ENCODE measurements at regions not wholly inside any gene's neighbourhood (a gene's known extent, or its start where the extent isn't known, plus 50 kb on each side); places are given as distances from the start of the nearest gene placed in this dataset.

DNA sequence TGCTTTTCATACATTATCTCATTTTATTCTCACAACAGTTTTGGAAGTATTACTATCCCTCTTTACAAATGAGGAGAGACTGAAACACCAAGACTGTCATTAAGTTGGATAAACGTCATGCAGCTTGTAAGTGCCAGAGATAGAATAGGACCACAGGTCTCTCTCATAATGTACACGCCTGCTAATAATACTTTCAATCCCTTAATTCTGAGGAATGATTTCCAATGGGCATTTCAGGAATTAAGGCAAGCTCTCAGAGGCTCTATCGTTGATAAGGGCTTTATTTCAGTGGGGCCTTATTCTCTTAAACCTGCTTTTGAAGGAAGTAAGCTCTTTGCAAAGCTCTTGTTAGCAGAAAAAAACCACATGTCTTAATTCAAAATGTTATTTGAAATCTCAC, 229.1 kb downstream of the NFKBIZ start:
- no peak overlapping the region for H3K4ac ChIP-seq (ENCODE audit: low read depth, low read length)
- no peak for DNase-seq
- no peak overlapping the region for H3K4me3 ChIP-seq (ENCODE audit: low read length)
- H2AK5ac ChIP-seq (ENCODE audit: low read length): no peak overlapping the region
- H2BK120ac ChIP-seq (ENCODE audit: low read depth, low read length): no peak overlapping the region
- H3K18ac ChIP-seq (ENCODE audit: low read length): no peak overlapping the region
- peaks cover 3% of the 10 kb centered on the region for H3K4me1 ChIP-seq (ENCODE audit: control insufficient read depth, low read depth, low read length)
- no peak overlapping the region for H3K23ac ChIP-seq (ENCODE audit: low read length)
- no CpG with 5 or more reads among the region's 3 CpGs for WGBS (ENCODE audit: extremely low coverage, insufficient coverage, low lambda C conversion rate)
- no peaks in the 10 kb centered on the region for H3K36me3 ChIP-seq (ENCODE audit: control insufficient read depth, insufficient read depth, low read length)
- H3K56ac ChIP-seq (ENCODE audit: low read length): no peak overlapping the region
- H3K9ac ChIP-seq (ENCODE audit: low read length): no peak overlapping the region
- no peak overlapping the region for H2BK15ac ChIP-seq (replicated peaks; ENCODE audit: low read depth)
- H4K8ac ChIP-seq (ENCODE audit: low read depth, low read length): no peak overlapping the region
- no peak overlapping the region for H2BK5ac ChIP-seq (ENCODE audit: low read length)
- no peaks in the 10 kb centered on the region for H3K27me3 ChIP-seq (ENCODE audit: insufficient read depth, low read length, poor library complexity)
- no peaks in the 10 kb centered on the region for H3K79me2 ChIP-seq (ENCODE audit: control insufficient read depth, insufficient read depth, low read length)
- H4K5ac ChIP-seq (ENCODE audit: low read length): no peak overlapping the region
- H3K79me1 ChIP-seq (ENCODE audit: low read length): no peaks in the 10 kb centered on the region
- no peak overlapping the region for H3K27ac ChIP-seq (ENCODE audit: low read depth, low read length)
- no peak overlapping the region for H3K4me2 ChIP-seq (ENCODE audit: low read length)

DNA sequence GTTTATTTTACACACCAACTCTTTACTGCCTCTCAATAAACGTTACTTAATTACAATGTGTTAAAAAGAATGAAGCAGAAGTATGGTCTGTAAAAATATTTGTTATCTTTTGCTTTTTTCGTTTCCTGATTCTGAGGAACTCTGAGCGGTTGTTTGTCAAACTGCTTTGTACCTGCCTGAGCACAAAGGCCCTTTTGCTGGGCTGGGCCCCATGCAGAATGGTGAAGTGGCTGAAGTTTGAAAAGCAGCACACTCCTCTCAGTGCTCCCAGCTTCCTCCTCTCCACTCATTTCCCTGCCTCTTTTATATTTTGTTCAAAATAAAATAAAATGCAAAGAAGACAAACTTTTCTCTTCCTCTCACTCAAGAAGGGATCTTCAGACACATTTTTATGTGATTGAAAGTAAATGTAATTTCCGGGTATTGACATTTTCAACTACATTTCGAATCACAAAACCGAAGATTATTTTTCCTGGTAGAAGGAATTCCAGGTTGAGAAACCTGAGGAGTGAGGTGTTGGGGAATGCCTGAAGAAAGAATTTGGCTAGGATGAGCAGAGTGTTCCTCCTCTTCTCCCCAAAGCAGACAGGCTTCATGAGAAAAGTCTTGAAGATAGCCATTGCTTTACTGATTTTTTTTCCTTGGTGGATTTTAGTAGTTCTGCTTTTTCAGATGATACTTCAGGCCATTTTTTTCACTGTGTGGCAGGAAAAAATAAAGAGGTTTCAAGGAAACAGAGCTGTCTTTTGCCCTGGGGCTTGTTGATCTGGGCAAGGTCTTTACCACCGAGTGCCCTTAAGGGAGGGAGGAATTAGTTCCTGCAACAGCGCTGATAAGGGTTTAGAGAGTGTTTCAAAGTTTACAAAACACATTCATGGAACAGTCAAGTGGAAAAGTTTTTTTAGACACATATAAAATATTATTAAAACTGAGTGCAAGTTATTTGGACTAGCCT, 229.8 kb downstream of the NFKBIZ start:
- Histone ChIP-seq H3K23ac (ENCODE audit: low read length) (no peak overlapping the region), H3K27me3 (ENCODE audit: insufficient read depth, low read length, poor library complexity) (no peaks in the 10 kb centered on the region), H2BK120ac (ENCODE audit: low read depth, low read length) (no peak overlapping the region), H3K18ac (ENCODE audit: low read length) (no peak overlapping the region), H3K79me2 (ENCODE audit: control insufficient read depth, insufficient read depth, low read length) (no peaks in the 10 kb centered on the region), H3K4me1 (ENCODE audit: control insufficient read depth, low read depth, low read length) (peaks cover 3% of the 10 kb centered on the region), H3K56ac (ENCODE audit: low read length) (no peak overlapping the region), H3K4me3 (ENCODE audit: low read length) (no peak overlapping the region), H3K4me2 (ENCODE audit: low read length) (no peak overlapping the region), H4K8ac (ENCODE audit: low read depth, low read length) (no peak overlapping the region), H3K36me3 (ENCODE audit: control insufficient read depth, insufficient read depth, low read length) (no peaks in the 10 kb centered on the region), H3K4ac (ENCODE audit: low read depth, low read length) (no peak overlapping the region), H3K79me1 (ENCODE audit: low read length) (no peaks in the 10 kb centered on the region), H3K27ac (ENCODE audit: low read depth, low read length) (no peak overlapping the region), H2AK5ac (ENCODE audit: low read length) (no peak overlapping the region), H2BK15ac (replicated peaks; ENCODE audit: low read depth) (no peak overlapping the region), H2BK5ac (ENCODE audit: low read length) (no peak overlapping the region), H4K5ac (ENCODE audit: low read length) (no peak overlapping the region), H3K9ac (ENCODE audit: low read length) (no peak overlapping the region)
- no CpG with 5 or more reads among the region's 8 CpGs for WGBS (ENCODE audit: extremely low coverage, insufficient coverage, low lambda C conversion rate)
- peak; percentile 40 for DNase-seq

DNA sequence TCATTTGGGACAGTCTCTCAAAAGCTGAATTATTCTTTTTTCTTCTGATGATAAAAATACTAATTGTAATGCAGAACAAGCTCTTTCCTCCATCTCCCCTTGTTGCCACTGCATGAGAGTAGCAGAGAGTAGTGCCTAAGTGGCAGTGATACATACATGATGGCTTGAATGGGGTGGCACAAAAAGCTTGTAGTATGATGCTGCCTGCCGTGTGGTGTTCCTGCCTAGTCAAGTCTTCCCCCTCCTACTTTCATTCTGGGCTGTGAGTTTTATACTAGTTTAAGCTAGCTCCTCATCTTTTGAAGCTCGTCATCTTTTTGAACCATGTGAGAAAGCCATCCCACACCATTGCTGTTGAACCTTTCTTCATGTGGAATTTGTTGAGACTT, 230.5 kb downstream of the NFKBIZ start:
- Histone ChIP-seq H3K4me3 (ENCODE audit: low read length) (no peak overlapping the region), H3K79me1 (ENCODE audit: low read length) (no peaks in the 10 kb centered on the region), H3K36me3 (ENCODE audit: control insufficient read depth, insufficient read depth, low read length) (no peaks in the 10 kb centered on the region), H3K4ac (ENCODE audit: low read depth, low read length) (no peak overlapping the region), H3K23ac (ENCODE audit: low read length) (no peak overlapping the region), H3K27me3 (ENCODE audit: insufficient read depth, low read length, poor library complexity) (no peaks in the 10 kb centered on the region), H3K4me2 (ENCODE audit: low read length) (no peak overlapping the region), H3K56ac (ENCODE audit: low read length) (no peak overlapping the region), H3K79me2 (ENCODE audit: control insufficient read depth, insufficient read depth, low read length) (no peaks in the 10 kb centered on the region), H3K27ac (ENCODE audit: low read depth, low read length) (no peak overlapping the region), H2BK5ac (ENCODE audit: low read length) (no peak overlapping the region), H2BK120ac (ENCODE audit: low read depth, low read length) (no peak overlapping the region), H3K9ac (ENCODE audit: low read length) (no peak overlapping the region), H4K5ac (ENCODE audit: low read length) (no peak overlapping the region), H3K18ac (ENCODE audit: low read length) (no peak overlapping the region), H3K4me1 (ENCODE audit: control insufficient read depth, low read depth, low read length) (peaks cover 3% of the 10 kb centered on the region), H2BK15ac (replicated peaks; ENCODE audit: low read depth) (no peak overlapping the region), H2AK5ac (ENCODE audit: low read length) (no peak overlapping the region), H4K8ac (ENCODE audit: low read depth, low read length) (no peak overlapping the region)
- WGBS (ENCODE audit: extremely low coverage, insufficient coverage, low lambda C conversion rate): no CpG with 5 or more reads among the region's 2 CpGs
- DNase-seq: no peak

DNA sequence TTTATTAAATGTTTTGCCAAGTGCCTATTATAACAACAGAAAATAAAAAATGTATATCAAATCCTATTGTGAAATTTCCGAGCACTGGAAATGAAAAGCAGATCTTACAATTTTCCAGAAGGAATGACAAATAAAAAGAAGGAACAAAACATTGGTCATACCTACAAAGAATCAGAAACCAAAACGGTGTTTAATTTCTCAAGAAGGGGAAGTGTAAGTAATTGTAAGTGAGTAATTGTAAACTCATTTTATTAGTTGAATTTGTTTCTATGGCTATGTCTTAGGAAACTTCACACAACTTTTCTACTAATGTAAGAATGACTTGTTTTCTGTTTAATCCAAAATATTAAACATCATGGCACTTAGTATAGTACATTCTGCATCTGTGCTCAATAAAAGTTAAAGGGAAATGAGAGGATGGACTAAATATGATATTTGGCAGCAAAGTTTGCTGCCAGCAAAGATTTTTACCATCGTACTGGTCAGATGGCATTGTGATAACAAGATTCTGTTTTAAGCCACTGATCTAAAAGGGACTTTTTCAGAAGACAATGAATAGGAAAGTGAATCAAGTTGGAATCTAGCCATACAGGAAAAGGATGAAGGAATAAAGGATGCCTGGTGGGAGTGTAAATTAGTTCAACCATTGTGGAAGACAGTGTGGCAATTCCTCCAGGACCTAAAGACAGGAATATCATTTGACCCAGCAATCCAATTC, 232.4 kb downstream of the NFKBIZ start:
- Histone ChIP-seq H3K36me3 (ENCODE audit: control insufficient read depth, insufficient read depth, low read length) (no peaks in the 10 kb centered on the region), H4K5ac (ENCODE audit: low read length) (no peak overlapping the region), H3K56ac (ENCODE audit: low read length) (no peak overlapping the region), H2BK5ac (ENCODE audit: low read length) (no peak overlapping the region), H3K4me3 (ENCODE audit: low read length) (no peak overlapping the region), H3K4ac (ENCODE audit: low read depth, low read length) (no peak overlapping the region), H3K79me2 (ENCODE audit: control insufficient read depth, insufficient read depth, low read length) (no peaks in the 10 kb centered on the region), H3K27me3 (ENCODE audit: insufficient read depth, low read length, poor library complexity) (no peaks in the 10 kb centered on the region), H3K23ac (ENCODE audit: low read length) (no peak overlapping the region), H4K8ac (ENCODE audit: low read depth, low read length) (no peak overlapping the region), H3K18ac (ENCODE audit: low read length) (no peak overlapping the region), H3K4me1 (ENCODE audit: control insufficient read depth, low read depth, low read length) (peaks cover 3% of the 10 kb centered on the region), H2AK5ac (ENCODE audit: low read length) (no peak overlapping the region), H3K27ac (ENCODE audit: low read depth, low read length) (no peak overlapping the region), H2BK15ac (replicated peaks; ENCODE audit: low read depth) (no peak overlapping the region), H3K79me1 (ENCODE audit: low read length) (no peaks in the 10 kb centered on the region), H3K4me2 (ENCODE audit: low read length) (no peak overlapping the region), H3K9ac (ENCODE audit: low read length) (no peak overlapping the region), H2BK120ac (ENCODE audit: low read depth, low read length) (no peak overlapping the region)
- no peak for DNase-seq
- WGBS (ENCODE audit: extremely low coverage, insufficient coverage, low lambda C conversion rate): no CpG with 5 or more reads among the region's 3 CpGs

DNA sequence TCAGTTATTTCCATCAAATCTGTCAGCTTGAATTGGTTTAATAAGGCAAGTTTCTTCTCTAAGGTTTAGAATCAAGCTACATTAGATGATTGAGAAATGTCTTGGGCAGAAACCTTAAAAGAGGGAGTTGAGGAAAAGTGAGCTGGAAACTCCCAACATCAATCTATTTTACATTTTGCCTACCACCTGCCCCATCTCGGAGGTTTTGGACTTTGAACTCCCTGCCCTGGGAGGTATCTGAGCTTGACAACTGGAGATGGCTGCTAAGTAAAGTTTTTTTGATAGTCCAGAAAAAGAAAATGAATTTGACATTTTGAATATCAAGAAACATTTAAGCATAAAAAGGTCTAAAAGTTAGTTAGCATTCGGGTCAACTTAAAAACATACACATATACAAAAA, 234.2 kb downstream of the NFKBIZ start:
- Histone ChIP-seq H2BK15ac (replicated peaks; ENCODE audit: low read depth) (no peak overlapping the region), H3K56ac (ENCODE audit: low read length) (no peak overlapping the region), H3K4ac (ENCODE audit: low read depth, low read length) (no peak overlapping the region), H3K4me1 (ENCODE audit: control insufficient read depth, low read depth, low read length) (peaks cover 3% of the 10 kb centered on the region), H3K9ac (ENCODE audit: low read length) (no peak overlapping the region), H3K27me3 (ENCODE audit: insufficient read depth, low read length, poor library complexity) (no peaks in the 10 kb centered on the region), H3K36me3 (ENCODE audit: control insufficient read depth, insufficient read depth, low read length) (no peaks in the 10 kb centered on the region), H3K79me2 (ENCODE audit: control insufficient read depth, insufficient read depth, low read length) (no peaks in the 10 kb centered on the region), H3K4me2 (ENCODE audit: low read length) (no peak overlapping the region), H3K18ac (ENCODE audit: low read length) (no peak overlapping the region), H3K4me3 (ENCODE audit: low read length) (no peak overlapping the region), H4K5ac (ENCODE audit: low read length) (no peak overlapping the region), H2BK120ac (ENCODE audit: low read depth, low read length) (no peak overlapping the region), H2AK5ac (ENCODE audit: low read length) (no peak overlapping the region), H4K8ac (ENCODE audit: low read depth, low read length) (no peak overlapping the region), H3K27ac (ENCODE audit: low read depth, low read length) (no peak overlapping the region), H2BK5ac (ENCODE audit: low read length) (no peak overlapping the region), H3K79me1 (ENCODE audit: low read length) (no peaks in the 10 kb centered on the region), H3K23ac (ENCODE audit: low read length) (no peak overlapping the region)
- DNase-seq: no peak
- WGBS (ENCODE audit: extremely low coverage, insufficient coverage, low lambda C conversion rate): no CpG with 5 or more reads among the region's 2 CpGs
